ENCODE measurements at regions not wholly inside any gene's neighbourhood (a gene's known extent, or its start where the extent isn't known, plus 50 kb on each side); places are given as distances from the start of the nearest gene placed in this dataset.

GRCh38 chr1:222105393-222105737 lies 363.5 kb upstream of the DUSP10 start:
- TF ChIP-seq POLR2A (IDR thresholded peaks at IDR 0.05) (no peak), POLR2AphosphoS5 (IDR thresholded peaks at IDR 0.05) (no peak)
